ENCODE measurements at regions not wholly inside any gene's neighbourhood (a gene's known extent, or its start where the extent isn't known, plus 50 kb on each side); places are given as distances from the start of the nearest gene placed in this dataset.

DNA sequence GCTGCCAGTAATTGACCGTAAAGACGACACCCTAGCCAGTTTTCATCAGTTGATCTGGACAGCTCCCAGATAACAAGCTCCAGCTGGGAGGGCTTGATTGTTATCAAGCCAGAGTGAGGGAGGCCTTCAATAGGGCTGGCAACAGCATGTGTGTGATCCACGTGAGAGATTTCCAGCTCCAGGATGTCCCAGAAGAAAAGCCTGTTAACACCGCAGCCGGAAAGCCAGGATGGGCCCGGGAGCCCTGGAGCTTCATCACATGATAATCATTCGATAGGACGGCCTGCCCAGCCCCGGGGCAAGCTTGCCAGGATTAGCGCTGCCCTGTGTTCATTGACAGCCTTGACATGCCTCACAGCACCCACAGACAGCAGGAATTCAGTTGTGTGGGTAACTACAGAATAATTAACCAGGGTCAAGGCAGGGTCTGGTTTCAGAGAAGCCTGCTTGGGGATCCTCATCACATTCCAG is 182.5 kb downstream of the C1D start:
- TF ChIP-seq CTCF (IDR thresholded peaks at IDR 0.05) (no peak), POLR2A (IDR thresholded peaks at IDR 0.05) (no peak)

All from body of pancreas (tissue), 4 donors.